H1 (cell line): ENCODE measurements at regions not wholly inside any gene's neighbourhood (a gene's known extent, or its start where the extent isn't known, plus 50 kb on each side); places are given as distances from the start of the nearest gene placed in this dataset.

ENCODE experiments used
- GTF2F1 ChIP-seq: IDR thresholded peaks from 2 replicates; pipeline ENCODE4 v1.6.1; 2012; ENCODE audit warnings: low read depth, low read length, improper control_type of control experiment, borderline replicate concordance
- HDAC2 ChIP-seq, 2 experiments: fragments of 300-600 bp in 1 of 2; sonication (generic) in 1 of 2; IDR thresholded peaks; 2 replicates each; pipeline ENCODE4 v1.6.1; 2011 to 2012; ENCODE audit warnings: low read depth in 2 of 2, low read length in 2 of 2, mild to moderate bottlenecking in 2 of 2, moderate library complexity in 2 of 2, borderline replicate concordance in 1 of 2, inconsistent platforms in 1 of 2
- JUN ChIP-seq: IDR thresholded peaks from 2 replicates; pipeline ENCODE4 v1.6.1; 2011; ENCODE audit warnings: low read depth, mild to moderate bottlenecking, improper control_type of control experiment, low read length
- POLR2A ChIP-seq, 2 experiments: IDR thresholded peaks; 1 replicate in 1 of 2; 2 replicates in 1 of 2; pipeline ENCODE4 v1.6.1; 2011; ENCODE audit warnings: low read depth in 2 of 2, low read length in 2 of 2, mild to moderate bottlenecking in 2 of 2; ENCODE audit errors: control extremely low read depth in 1 of 2
- RFX5 ChIP-seq: IDR thresholded peaks from 2 replicates; pipeline ENCODE4 v1.6.1; 2011; ENCODE audit warnings: low read depth, low read length, improper control_type of control experiment, borderline replicate concordance
- SIN3A ChIP-seq, 2 experiments: IDR thresholded peaks in 1 of 2; conservative IDR thresholded peaks in 1 of 2; 2 replicates each; pipeline ENCODE4 v1.6.1; 2011 to 2012; ENCODE audit warnings: low read length in 2 of 2, improper control_type of control experiment in 1 of 2, low read depth in 1 of 2, mild to moderate bottlenecking in 1 of 2
- SP2 ChIP-seq: IDR thresholded peaks from 2 replicates; pipeline ENCODE4 v1.6.1; 2012; ENCODE audit warnings: mild to moderate bottlenecking, low read length, inconsistent platforms
- SP4 ChIP-seq: IDR thresholded peaks from 2 replicates; pipeline ENCODE4 v1.6.1; 2012; ENCODE audit warnings: low read length, inconsistent platforms
- TF ChIP-seq, protein P1 (sequence below), 3 experiments: IDR thresholded peaks; 1 replicate in 2 of 3; 2 replicates in 1 of 3; pipeline versions ENCODE4 v1.5.1 to v1.6.1; 2011; ENCODE audit warnings: low read length in 3 of 3, mild to moderate bottlenecking in 3 of 3, inconsistent platforms in 2 of 3, low read depth in 1 of 3, moderate library complexity in 1 of 3; ENCODE audit not compliant: insufficient read depth in 1 of 3; ENCODE audit errors: control extremely low read depth in 1 of 3
- TF ChIP-seq, protein P2 (sequence below): IDR thresholded peaks from 2 replicates; pipeline ENCODE4 v1.6.1; 2011; ENCODE audit warnings: low read length, improper control_type of control experiment
- TF ChIP-seq, protein P3 (sequence below): IDR thresholded peaks from 2 replicates; pipeline ENCODE4 v1.6.1; 2012; ENCODE audit warnings: inconsistent platforms
- TF ChIP-seq, protein P4 (sequence below): IDR thresholded peaks from 2 replicates; pipeline ENCODE4 v1.6.1; 2012; ENCODE audit warnings: low read length, inconsistent platforms

DNA sequence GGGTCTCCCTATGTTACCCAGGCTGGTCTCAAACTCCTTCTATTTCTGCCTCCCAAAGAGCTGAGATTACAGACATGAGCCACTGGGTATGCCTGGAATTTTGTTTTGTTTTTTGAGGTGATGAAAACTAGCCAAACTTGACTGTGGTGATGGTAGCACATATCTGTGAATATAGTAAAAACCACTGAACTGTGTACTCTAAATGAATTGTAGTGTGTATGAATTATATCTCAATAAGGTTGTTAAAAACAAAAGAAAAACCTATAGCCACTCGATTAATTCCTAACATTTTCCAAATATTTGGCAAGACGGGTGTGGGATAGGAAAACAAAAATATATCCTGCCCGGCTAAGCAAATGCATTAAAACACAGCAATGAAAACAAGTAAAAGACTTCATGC is 1302.3 kb upstream of the CHAC2 start:
- TF ChIP-seq, protein P1, sequence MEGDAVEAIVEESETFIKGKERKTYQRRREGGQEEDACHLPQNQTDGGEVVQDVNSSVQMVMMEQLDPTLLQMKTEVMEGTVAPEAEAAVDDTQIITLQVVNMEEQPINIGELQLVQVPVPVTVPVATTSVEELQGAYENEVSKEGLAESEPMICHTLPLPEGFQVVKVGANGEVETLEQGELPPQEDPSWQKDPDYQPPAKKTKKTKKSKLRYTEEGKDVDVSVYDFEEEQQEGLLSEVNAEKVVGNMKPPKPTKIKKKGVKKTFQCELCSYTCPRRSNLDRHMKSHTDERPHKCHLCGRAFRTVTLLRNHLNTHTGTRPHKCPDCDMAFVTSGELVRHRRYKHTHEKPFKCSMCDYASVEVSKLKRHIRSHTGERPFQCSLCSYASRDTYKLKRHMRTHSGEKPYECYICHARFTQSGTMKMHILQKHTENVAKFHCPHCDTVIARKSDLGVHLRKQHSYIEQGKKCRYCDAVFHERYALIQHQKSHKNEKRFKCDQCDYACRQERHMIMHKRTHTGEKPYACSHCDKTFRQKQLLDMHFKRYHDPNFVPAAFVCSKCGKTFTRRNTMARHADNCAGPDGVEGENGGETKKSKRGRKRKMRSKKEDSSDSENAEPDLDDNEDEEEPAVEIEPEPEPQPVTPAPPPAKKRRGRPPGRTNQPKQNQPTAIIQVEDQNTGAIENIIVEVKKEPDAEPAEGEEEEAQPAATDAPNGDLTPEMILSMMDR (IDR thresholded peaks at IDR 0.05; ENCODE audit: control extremely low read depth in 1 of 3, insufficient read depth in 1 of 3, low read depth in 1 of 3, low read length in 3 of 3): no peak
- TF ChIP-seq POLR2A (IDR thresholded peaks at IDR 0.05; ENCODE audit: control extremely low read depth in 1 of 2, low read depth in 2 of 2, low read length in 2 of 2) (no peak), RFX5 (no peak), SIN3A (conservative IDR thresholded peaks at IDR 0.05 in 1 of 2, IDR thresholded peaks at IDR 0.05 in 1 of 2; ENCODE audit: low read depth in 1 of 2, low read length in 2 of 2) (no peak), SP2 (no peak), JUN (no peak), HDAC2 (IDR thresholded peaks at IDR 0.05; ENCODE audit: borderline replicate concordance in 1 of 2, low read depth in 2 of 2, low read length in 2 of 2) (no peak), SP4 (no peak), GTF2F1 (no peak)
- TF ChIP-seq, protein P2, sequence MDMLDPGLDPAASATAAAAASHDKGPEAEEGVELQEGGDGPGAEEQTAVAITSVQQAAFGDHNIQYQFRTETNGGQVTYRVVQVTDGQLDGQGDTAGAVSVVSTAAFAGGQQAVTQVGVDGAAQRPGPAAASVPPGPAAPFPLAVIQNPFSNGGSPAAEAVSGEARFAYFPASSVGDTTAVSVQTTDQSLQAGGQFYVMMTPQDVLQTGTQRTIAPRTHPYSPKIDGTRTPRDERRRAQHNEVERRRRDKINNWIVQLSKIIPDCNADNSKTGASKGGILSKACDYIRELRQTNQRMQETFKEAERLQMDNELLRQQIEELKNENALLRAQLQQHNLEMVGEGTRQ: no peak
- TF ChIP-seq, protein P3, sequence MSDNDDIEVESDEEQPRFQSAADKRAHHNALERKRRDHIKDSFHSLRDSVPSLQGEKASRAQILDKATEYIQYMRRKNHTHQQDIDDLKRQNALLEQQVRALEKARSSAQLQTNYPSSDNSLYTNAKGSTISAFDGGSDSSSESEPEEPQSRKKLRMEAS: no peak
- TF ChIP-seq, protein P4, sequence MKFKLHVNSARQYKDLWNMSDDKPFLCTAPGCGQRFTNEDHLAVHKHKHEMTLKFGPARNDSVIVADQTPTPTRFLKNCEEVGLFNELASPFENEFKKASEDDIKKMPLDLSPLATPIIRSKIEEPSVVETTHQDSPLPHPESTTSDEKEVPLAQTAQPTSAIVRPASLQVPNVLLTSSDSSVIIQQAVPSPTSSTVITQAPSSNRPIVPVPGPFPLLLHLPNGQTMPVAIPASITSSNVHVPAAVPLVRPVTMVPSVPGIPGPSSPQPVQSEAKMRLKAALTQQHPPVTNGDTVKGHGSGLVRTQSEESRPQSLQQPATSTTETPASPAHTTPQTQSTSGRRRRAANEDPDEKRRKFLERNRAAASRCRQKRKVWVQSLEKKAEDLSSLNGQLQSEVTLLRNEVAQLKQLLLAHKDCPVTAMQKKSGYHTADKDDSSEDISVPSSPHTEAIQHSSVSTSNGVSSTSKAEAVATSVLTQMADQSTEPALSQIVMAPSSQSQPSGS: no peak
